H1 (cell line): ENCODE measurements at regions not wholly inside any gene's neighbourhood (a gene's known extent, or its start where the extent isn't known, plus 50 kb on each side); places are given as distances from the start of the nearest gene placed in this dataset.

ENCODE experiments used
- CTCF ChIA-PET: fragments of 300-600 bp; sonication (Branson Sonifier 250); formaldehyde crosslinking; loops from one replicate; lab custom pipeline; 2021; ENCODE audit not compliant: partially characterized antibody; lab: Charles Lee
- POLR2A ChIA-PET: fragments of 300-600 bp; sonication (Branson Sonifier 250); formaldehyde crosslinking; loops from one replicate; lab custom pipeline; 2021; ENCODE audit warnings: inconsistent platforms; ENCODE audit not compliant: partially characterized antibody; lab: Charles Lee
- DNase-seq, 2 experiments: peaks; one replicate each; pipeline versions ENCODE4 v3.0.0 to v3.0.0-alpha.2; 2010 to 2022; ENCODE audit warnings: low spot score in 2 of 2, low read depth in 1 of 2, mixed read lengths in 1 of 2
- FAIRE-seq: peaks from 2 replicates; lab custom pipeline; 2011; peaks lifted over from hg19 to GRCh38; lab: Jason Lieb, UNC
- H2AFZ ChIP-seq: 2 replicates; pipeline ENCODE4 v1.8.1; 2012; ENCODE audit warnings: low read length, inconsistent platforms
- H2AK5ac ChIP-seq: 2 replicates; pipeline ENCODE4 v1.6.1; 2013; ENCODE audit warnings: low read depth, low read length
- H2BK120ac ChIP-seq: replicated peaks from 2 replicates; pipeline ENCODE3; 2013; ENCODE audit warnings: low read depth, low read length, inconsistent platforms
- H2BK12ac ChIP-seq: 2 replicates; pipeline ENCODE4 v1.6.1; 2013; ENCODE audit warnings: low read depth, low read length
- H2BK15ac ChIP-seq: 2 replicates; pipeline ENCODE4 v1.6.1; 2013; ENCODE audit warnings: low read length
- H2BK20ac ChIP-seq: 2 replicates; pipeline ENCODE4 v1.6.1; 2013; ENCODE audit warnings: low read length
- H2BK5ac ChIP-seq: 2 replicates; pipeline ENCODE4 v1.6.1; 2013; ENCODE audit warnings: low read depth, low read length
- H3K14ac ChIP-seq: 2 replicates; pipeline ENCODE4 v1.6.1; 2013; ENCODE audit warnings: inconsistent platforms; ENCODE audit not compliant: insufficient read length
- H3K18ac ChIP-seq: 2 replicates; pipeline ENCODE4 v1.6.1; 2013; ENCODE audit warnings: low read length; ENCODE audit errors: extremely low read depth
- H3K23ac ChIP-seq: 2 replicates; pipeline ENCODE4 v1.6.1; 2013; ENCODE audit warnings: inconsistent platforms; ENCODE audit not compliant: insufficient read length
- H3K23me2 ChIP-seq: 2 replicates; pipeline ENCODE4 v1.6.1; 2013; ENCODE audit warnings: low read depth, low read length
- H3K27ac ChIP-seq: 2 replicates; pipeline ENCODE4 v1.6.1; 2011; ENCODE audit warnings: low read depth, low read length, inconsistent platforms
- H3K27me3 ChIP-seq, 4 experiments: replicated peaks in 1 of 4; 1 replicate in 1 of 4; 2 replicates in 3 of 4; pipeline versions ENCODE4 v1.6.1 to v1.8.1; 2011 to 2013; ENCODE audit warnings: low read length in 3 of 4, mild to moderate bottlenecking in 3 of 4, inconsistent platforms in 2 of 4, mixed read lengths in 2 of 4, moderate library complexity in 1 of 4; ENCODE audit not compliant: control insufficient read depth in 3 of 4, insufficient read depth in 3 of 4; ENCODE audit errors: extremely low read depth in 1 of 4
- H3K36me3 ChIP-seq, 4 experiments: 2 replicates each; pipeline versions ENCODE4 v1.6.1 to v1.8.1; 2011 to 2013; ENCODE audit warnings: mild to moderate bottlenecking in 4 of 4, low read length in 3 of 4, moderate library complexity in 2 of 4, control low read depth in 1 of 4, inconsistent platforms in 1 of 4; ENCODE audit not compliant: insufficient read depth in 4 of 4, control insufficient read depth in 2 of 4
- H3K4ac ChIP-seq: replicated peaks from 2 replicates; pipeline ENCODE3; 2013; ENCODE audit warnings: low read length, low read depth, mixed read lengths, inconsistent platforms; ENCODE audit not compliant: insufficient read length
- H3K4me1 ChIP-seq, 4 experiments: replicated peaks in 1 of 4; 1 replicate in 1 of 4; 2 replicates in 3 of 4; pipeline versions ENCODE4 v1.6.1 to v1.8.1; 2011 to 2013; ENCODE audit warnings: low read length in 3 of 4, inconsistent platforms in 2 of 4, mixed read lengths in 1 of 4; ENCODE audit not compliant: insufficient read depth in 4 of 4, control insufficient read depth in 3 of 4
- H3K4me2 ChIP-seq, 2 experiments: 2 replicates each; pipeline versions ENCODE4 v1.6.1 to v1.8.1; 2011 to 2013; ENCODE audit warnings: low read depth in 2 of 2, low read length in 2 of 2, control low read depth in 1 of 2, inconsistent platforms in 1 of 2, mild to moderate bottlenecking in 1 of 2; ENCODE audit not compliant: insufficient read depth in 1 of 2
- H3K4me3 ChIP-seq, 4 experiments: fragments of 200-600, 300-600 bp in 1 of 4; sonication (generic), shearing (Covaris generic), sonication (Bioruptor Twin) in 1 of 4; 2 replicates each; pipeline versions ENCODE4 v1.5.1 to v1.8.1; 2011 to 2016; ENCODE audit warnings: low read length in 4 of 4, low read depth in 3 of 4, control low read depth in 2 of 4, inconsistent platforms in 2 of 4, mild to moderate bottlenecking in 2 of 4, mixed read lengths in 1 of 4, moderate library complexity in 1 of 4; ENCODE audit not compliant: insufficient read depth in 2 of 4; ENCODE audit errors: extremely low read depth in 1 of 4
- H3K56ac ChIP-seq: replicated peaks from 2 replicates; pipeline ENCODE3; 2013; ENCODE audit warnings: low read depth, mild to moderate bottlenecking, mixed read lengths, low read length, inconsistent platforms; ENCODE audit not compliant: insufficient read length
- H3K79me1 ChIP-seq: 2 replicates; pipeline ENCODE4 v1.6.1; 2013; ENCODE audit warnings: low read depth, low read length, control low read depth
- H3K79me2 ChIP-seq, 2 experiments: 2 replicates each; pipeline versions ENCODE4 v1.6.1 to v1.8.1; 2012 to 2013; ENCODE audit warnings: low read length in 2 of 2, mild to moderate bottlenecking in 2 of 2, inconsistent platforms in 1 of 2; ENCODE audit not compliant: insufficient read depth in 2 of 2, control insufficient read depth in 1 of 2
- H3K9ac ChIP-seq, 4 experiments: replicated peaks in 1 of 4; 1 replicate in 1 of 4; 2 replicates in 3 of 4; pipeline versions ENCODE4 v1.6.1 to v1.8.1; 2011 to 2013; ENCODE audit warnings: low read depth in 3 of 4, low read length in 3 of 4, control low read depth in 2 of 4, mild to moderate bottlenecking in 2 of 4, moderate library complexity in 2 of 4, inconsistent platforms in 1 of 4; ENCODE audit errors: extremely low read depth in 1 of 4
- H3K9me3 ChIP-seq, 2 experiments: 2 replicates each; pipeline versions ENCODE4 v1.6.1 to v1.8.1; 2012 to 2013; ENCODE audit warnings: mild to moderate bottlenecking in 2 of 2, moderate library complexity in 2 of 2, control low read depth in 1 of 2, inconsistent platforms in 1 of 2, low read depth in 1 of 2, low read length in 1 of 2, mixed read lengths in 1 of 2; ENCODE audit not compliant: insufficient read depth in 2 of 2
- H4K20me1 ChIP-seq, 2 experiments: replicated peaks in 1 of 2; 2 replicates each; pipeline versions ENCODE3 to v1.8.1; 2011 to 2013; ENCODE audit warnings: inconsistent platforms in 2 of 2, low read length in 2 of 2, mild to moderate bottlenecking in 1 of 2; ENCODE audit not compliant: insufficient read depth in 2 of 2, control insufficient read depth in 1 of 2
- H4K5ac ChIP-seq: 2 replicates; pipeline ENCODE4 v1.6.1; 2013; ENCODE audit warnings: low read length, low read depth, mixed read lengths, inconsistent platforms; ENCODE audit not compliant: insufficient read length
- H4K8ac ChIP-seq: 2 replicates; pipeline ENCODE4 v1.8.0; 2013; ENCODE audit warnings: mild to moderate bottlenecking, moderate library complexity, low read length, inconsistent platforms; ENCODE audit not compliant: insufficient read depth; ENCODE audit errors: extremely low read depth
- H4K91ac ChIP-seq: replicated peaks from 2 replicates; pipeline ENCODE3; 2013; ENCODE audit warnings: low read length, mixed read lengths, inconsistent platforms; ENCODE audit not compliant: insufficient read length
- ASH2L ChIP-seq: fragments of 200-600, 300-600 bp; sonication (generic); IDR thresholded peaks from one replicate; pipeline ENCODE4 v1.7.1; 2017; ENCODE audit warnings: low read length
- CEBPB ChIP-seq: IDR thresholded peaks from 2 replicates; pipeline ENCODE4 v1.6.1; 2012; ENCODE audit warnings: low read depth, low read length
- CTCF ChIP-seq, 3 experiments: IDR thresholded peaks; 1 replicate in 2 of 3; 2 replicates in 1 of 3; pipeline versions ENCODE4 v1.5.1 to v1.6.1; 2011; ENCODE audit warnings: low read length in 3 of 3, mild to moderate bottlenecking in 3 of 3, inconsistent platforms in 2 of 3, low read depth in 1 of 3, moderate library complexity in 1 of 3; ENCODE audit not compliant: insufficient read depth in 1 of 3; ENCODE audit errors: control extremely low read depth in 1 of 3
- EP300 ChIP-seq, 2 experiments: IDR thresholded peaks; 1 replicate in 1 of 2; 2 replicates in 1 of 2; pipeline ENCODE4 v1.6.1; 2011 to 2012; ENCODE audit warnings: low read depth in 2 of 2, low read length in 2 of 2, mild to moderate bottlenecking in 2 of 2, borderline replicate concordance in 1 of 2, inconsistent platforms in 1 of 2, moderate library complexity in 1 of 2
- POLR2AphosphoS5 ChIP-seq: IDR thresholded peaks from 2 replicates; pipeline ENCODE4 v1.6.1; 2011; ENCODE audit warnings: low read depth, low read length
- TBP ChIP-seq: IDR thresholded peaks from 2 replicates; pipeline ENCODE4 v1.6.1; 2011; ENCODE audit warnings: low read depth, low read length, improper control_type of control experiment
- ZNF274 ChIP-seq: IDR thresholded peaks from 2 replicates; pipeline ENCODE4 v1.7.0; 2012; ENCODE audit warnings: low read length, borderline replicate concordance; ENCODE audit errors: extremely low read depth
- WGBS, 2 experiments: shearing (Covaris generic) in 1 of 2; methylation state at CpG; one replicate each; pipeline versions ENCODE4 v1.1.6 to v1.1.7; 2013 to 2015; ENCODE audit warnings: low lambda C conversion rate in 2 of 2, mixed read lengths in 2 of 2, inconsistent platforms in 1 of 2, low coverage in 1 of 2, missing lambda C conversion rate in 1 of 2; ENCODE audit not compliant: insufficient replicate concordance in 2 of 2, insufficient coverage in 1 of 2, insufficient read length in 1 of 2; ENCODE audit errors: extremely low coverage in 1 of 2, missing lambda C conversion rate in 1 of 2; 5-methylcytosine and 5-hydroxymethylcytosine counted together

GRCh38 chr10:45058992-45059561 lies 58.4 kb downstream of the ZNF22 start:
- FAIRE-seq = no peak
- Histone ChIP-seq H3K4ac (no peak overlapping the region), H4K5ac (no peak overlapping the region), H2BK12ac (no peak overlapping the region), H3K23me2 (no peaks in the 10 kb centered on the region; the same call in 1 of the 2 replicates), H3K27me3 (no peaks in the 10 kb centered on the region), H3K79me2 (no peaks in the 10 kb centered on the region), H2AFZ (peak overlapping the region; percentile 82), H3K79me1 (no peaks in the 10 kb centered on the region), H3K9me3 (no peaks in the 10 kb centered on the region), H4K20me1 (no peaks in the 10 kb centered on the region), H2AK5ac (no peak overlapping the region), H2BK20ac (no peak overlapping the region), H2BK120ac (no peak overlapping the region), H3K4me1 (peaks cover 0 to 2% (median 0%) of the 10 kb centered on the region in 4 experiments; a peak in 1 of 7 replicates), H4K91ac (no peak overlapping the region), H3K23ac (no peak overlapping the region), H2BK5ac (no peak overlapping the region), H2BK15ac (no peak overlapping the region), H4K8ac (0 out of 2 replicates have a peak overlapping the region, but pooled peaks have one; percentile 25), H3K27ac (no peak overlapping the region), H3K4me2 (no peak overlapping the region), H3K4me3 (no peak overlapping the region), H3K18ac (no peak overlapping the region), H3K56ac (no peak overlapping the region), H3K14ac (peak overlapping the region; percentile 87), H3K9ac (no peak overlapping the region), H3K36me3 (no peaks in the 10 kb centered on the region)
- TF ChIP-seq POLR2AphosphoS5 (no peak), CEBPB (no peak), ASH2L (no peak), ZNF274 (no peak), EP300 (IDR thresholded peaks at IDR 0.05; ENCODE audit: borderline replicate concordance in 1 of 2, low read depth in 2 of 2, low read length in 2 of 2) (no peak), TBP (no peak), CTCF (IDR thresholded peaks at IDR 0.05; ENCODE audit: control extremely low read depth in 1 of 3, insufficient read depth in 1 of 3, low read depth in 1 of 3, low read length in 3 of 3) (no peak)
- ChIA-PET POLR2A (no interaction called here), CTCF (interaction anchor here (1.7 kb wide), 1 partner anchor 9 kb away, joined by 3 read pairs; no protein-coding TSS in a partner anchor)
- 90% methylated on average over 4 of the region's 4 CpGs; no CpG with 5 or more reads in 1 of the 2 experiments for WGBS, 2 experiments
- no peak for DNase-seq
